ENCODE measurements at regions not wholly inside any gene's neighbourhood (a gene's known extent, or its start where the extent isn't known, plus 50 kb on each side); places are given as distances from the start of the nearest gene placed in this dataset.

DNA sequence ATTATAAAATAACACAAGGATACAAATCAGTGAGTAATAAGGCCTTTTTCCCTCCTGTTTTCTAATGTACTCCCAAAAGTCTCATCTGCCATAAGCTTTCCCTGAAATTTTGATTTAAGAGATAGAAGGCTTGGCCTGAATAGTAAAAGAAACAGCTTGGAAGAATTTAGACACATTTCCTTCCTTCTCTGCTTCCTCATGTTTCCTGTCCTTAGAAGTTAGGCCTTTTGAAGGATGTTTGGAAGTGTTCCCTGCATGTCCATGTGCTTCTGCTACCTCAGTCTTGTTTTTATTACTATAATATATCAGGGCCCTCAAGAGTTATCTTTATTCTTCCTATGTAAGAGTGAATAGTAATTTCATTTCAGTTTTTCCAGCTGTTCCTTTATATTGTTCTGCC, 242.7 kb downstream of the DEPDC1B start:
- Histone ChIP-seq H3K27me3 (ENCODE audit: control insufficient read depth in 1 of 2, insufficient read depth in 2 of 2, low read length in 2 of 2) (no peaks in the 10 kb centered on the region), H3K4me3 (replicated peaks in 1 of 3; ENCODE audit: insufficient read depth in 1 of 3, low read depth in 2 of 3, low read length in 3 of 3) (no peak overlapping the region), H3K4me1 (ENCODE audit: insufficient read depth, low read length) (peaks cover 56% of the 10 kb centered on the region), H3K79me2 (ENCODE audit: insufficient read depth, low read length) (peaks cover 2% of the 10 kb centered on the region), H3K36me3 (replicated peaks in 1 of 2; ENCODE audit: control insufficient read depth in 1 of 2, insufficient read depth in 2 of 2, low read length in 2 of 2) (no peaks in the 10 kb centered on the region; a peak in 1 of 5 replicates), H4K20me1 (ENCODE audit: insufficient read depth, low read length) (no peaks in the 10 kb centered on the region), H3K27ac (ENCODE audit: extremely low read length, insufficient read depth, low read length) (no peak overlapping the region), H3K9me3 (ENCODE audit: low read length) (no peaks in the 10 kb centered on the region), H3K9ac (ENCODE audit: insufficient read depth, low read depth, low read length) (no peak overlapping the region), H3K4me2 (ENCODE audit: low read depth, low read length) (no peak overlapping the region), H2AFZ (ENCODE audit: low read length) (no peak overlapping the region)
- no peak for TF ChIP-seq TRIM24 (CRISPR knock-in tag; IDR thresholded peaks at IDR 0.05)
- no peak for TF ChIP-seq ZBTB1 (CRISPR knock-in tag; IDR thresholded peaks at IDR 0.05; ENCODE audit: borderline replicate concordance)
- TF ChIP-seq, protein P1, sequence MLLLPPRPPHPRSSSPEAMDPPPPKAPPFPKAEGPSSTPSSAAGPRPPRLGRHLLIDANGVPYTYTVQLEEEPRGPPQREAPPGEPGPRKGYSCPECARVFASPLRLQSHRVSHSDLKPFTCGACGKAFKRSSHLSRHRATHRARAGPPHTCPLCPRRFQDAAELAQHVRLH (CRISPR knock-in tag; IDR thresholded peaks at IDR 0.05; ENCODE audit: borderline replicate concordance, low read depth): no peak
- TF ChIP-seq NCOR1 (IDR thresholded peaks at IDR 0.05; ENCODE audit: borderline replicate concordance, low read length): no peak
- TF ChIP-seq, protein P2, sequence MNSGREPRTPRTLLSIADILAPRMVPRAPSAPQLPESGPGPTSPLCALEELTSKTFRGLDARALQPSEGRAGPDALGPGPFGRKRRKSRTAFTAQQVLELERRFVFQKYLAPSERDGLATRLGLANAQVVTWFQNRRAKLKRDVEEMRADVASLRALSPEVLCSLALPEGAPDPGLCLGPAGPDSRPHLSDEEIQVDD (CRISPR knock-in tag; IDR thresholded peaks at IDR 0.05; ENCODE audit: borderline replicate concordance): no peak
- TF ChIP-seq, protein P3, sequence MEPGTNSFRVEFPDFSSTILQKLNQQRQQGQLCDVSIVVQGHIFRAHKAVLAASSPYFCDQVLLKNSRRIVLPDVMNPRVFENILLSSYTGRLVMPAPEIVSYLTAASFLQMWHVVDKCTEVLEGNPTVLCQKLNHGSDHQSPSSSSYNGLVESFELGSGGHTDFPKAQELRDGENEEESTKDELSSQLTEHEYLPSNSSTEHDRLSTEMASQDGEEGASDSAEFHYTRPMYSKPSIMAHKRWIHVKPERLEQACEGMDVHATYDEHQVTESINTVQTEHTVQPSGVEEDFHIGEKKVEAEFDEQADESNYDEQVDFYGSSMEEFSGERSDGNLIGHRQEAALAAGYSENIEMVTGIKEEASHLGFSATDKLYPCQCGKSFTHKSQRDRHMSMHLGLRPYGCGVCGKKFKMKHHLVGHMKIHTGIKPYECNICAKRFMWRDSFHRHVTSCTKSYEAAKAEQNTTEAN (CRISPR knock-in tag; conservative IDR thresholded peaks at IDR 0.05): no peak
- TF ChIP-seq, protein P4, sequence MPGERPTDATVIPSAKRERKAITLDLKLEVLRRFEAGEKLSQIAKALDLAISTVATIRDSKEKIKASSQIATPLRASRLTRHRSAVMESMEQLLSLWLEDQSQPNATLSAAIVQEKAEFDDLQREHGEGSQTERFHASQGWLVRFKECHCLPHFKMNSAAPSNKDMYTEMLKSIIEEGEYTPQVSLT (CRISPR knock-in tag; IDR thresholded peaks at IDR 0.05; ENCODE audit: borderline replicate concordance, low read depth): no peak
- no peak for TF ChIP-seq U2AF2 (IDR thresholded peaks at IDR 0.05; ENCODE audit: low read depth, low read length)
- no peak for TF ChIP-seq ZNF331 (CRISPR knock-in tag; IDR thresholded peaks at IDR 0.05)
- TF ChIP-seq, protein P5, sequence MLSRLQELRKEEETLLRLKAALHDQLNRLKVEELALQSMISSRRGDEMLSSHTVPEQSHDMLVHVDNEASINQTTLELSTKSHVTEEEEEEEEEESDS (CRISPR knock-in tag; IDR thresholded peaks at IDR 0.05; ENCODE audit: borderline replicate concordance): no peak
- TF ChIP-seq PAF1 (CRISPR knock-in tag; IDR thresholded peaks at IDR 0.05): no peak
- TF ChIP-seq DMAP1 (CRISPR knock-in tag; IDR thresholded peaks at IDR 0.05): no peak
- TF ChIP-seq NBN (conservative IDR thresholded peaks at IDR 0.05): no peak
- TF ChIP-seq, protein P6, sequence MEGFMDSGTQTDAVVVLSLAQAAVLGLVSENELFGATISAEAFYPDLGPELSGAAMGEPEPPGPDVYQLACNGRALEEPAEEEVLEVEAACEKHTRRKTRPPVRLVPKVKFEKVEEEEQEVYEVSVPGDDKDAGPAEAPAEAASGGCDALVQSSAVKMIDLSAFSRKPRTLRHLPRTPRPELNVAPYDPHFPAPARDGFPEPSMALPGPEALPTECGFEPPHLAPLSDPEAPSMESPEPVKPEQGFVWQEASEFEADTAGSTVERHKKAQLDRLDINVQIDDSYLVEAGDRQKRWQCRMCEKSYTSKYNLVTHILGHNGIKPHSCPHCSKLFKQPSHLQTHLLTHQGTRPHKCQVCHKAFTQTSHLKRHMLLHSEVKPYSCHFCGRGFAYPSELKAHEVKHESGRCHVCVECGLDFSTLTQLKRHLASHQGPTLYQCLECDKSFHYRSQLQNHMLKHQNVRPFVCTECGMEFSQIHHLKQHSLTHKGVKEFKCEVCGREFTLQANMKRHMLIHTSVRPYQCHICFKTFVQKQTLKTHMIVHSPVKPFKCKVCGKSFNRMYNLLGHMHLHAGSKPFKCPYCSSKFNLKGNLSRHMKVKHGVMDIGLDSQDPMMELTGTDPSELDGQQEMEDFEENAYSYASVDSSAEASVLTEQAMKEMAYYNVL (CRISPR knock-in tag; IDR thresholded peaks at IDR 0.05; ENCODE audit: borderline replicate concordance): no peak
- TF ChIP-seq ZNF274 (CRISPR knock-in tag; IDR thresholded peaks at IDR 0.05): no peak
- TF ChIP-seq RBM39 (IDR thresholded peaks at IDR 0.05; ENCODE audit: low read depth, low read length, poor library complexity, severe bottlenecking): no peak
- TF ChIP-seq GTF3A (CRISPR knock-in tag; conservative IDR thresholded peaks at IDR 0.05): no peak
- no peak for TF ChIP-seq NONO (IDR thresholded peaks at IDR 0.05)
- no peak for TF ChIP-seq NONO (CRISPR knock-in tag; conservative IDR thresholded peaks at IDR 0.05)
- ChIA-PET CTCF (ENCODE audit: low intra/inter-chr PET ratio, low total read pairs) (no interaction called here), POLR2A (interaction anchor here (1.3 kb wide), 1 partner anchor 10 kb away, joined by 5 read pairs; no protein-coding TSS in a partner anchor)
- in situ Hi-C loops (cut with HindIII; ENCODE audit: extremely low pct_ligation_motif_present, low pct_unique_long_range_greater_than_20kb) (no loop called here), intact Hi-C loops (cut with micrococcal nuclease; ENCODE audit: unreplicated experiment) (loop anchor here (5.0 kb wide), 1 partner anchor 645 kb away; no protein-coding TSS in a partner anchor)
- FAIRE-seq (no peak), DNase-seq (ENCODE audit: low spot score) (no peak), ATAC-seq (no peak)
- BruUV-seq (replicated peaks): no TSS peak
